ENCODE measurements at regions not wholly inside any gene's neighbourhood (a gene's known extent, or its start where the extent isn't known, plus 50 kb on each side); places are given as distances from the start of the nearest gene placed in this dataset.

- DNase-seq (ENCODE audit: low read depth in 4 of 4, low spot score in 3 of 4): no peak
Observed at GRCh38 chr2:187274146-187274545, 173.9 kb downstream of the CALCRL start.

GRCh38 chr2:187272255-187272654 lies 175.8 kb downstream of the CALCRL start:
- no peak for DNase-seq (ENCODE audit: low read depth in 4 of 4, low spot score in 3 of 4)

- DNase-seq (ENCODE audit: low read depth in 4 of 4, low spot score in 3 of 4): no peak
Observed at GRCh38 chr2:187271825-187272224, 176.2 kb downstream of the CALCRL start.

- DNase-seq (ENCODE audit: low read depth in 4 of 4, low spot score in 3 of 4): no peak
Observed at GRCh38 chr2:187266645-187267044, 181.4 kb downstream of the CALCRL start.

- DNase-seq (ENCODE audit: low read depth in 4 of 4, low spot score in 3 of 4): no peak
Observed at GRCh38 chr2:187266147-187266546, 181.9 kb downstream of the CALCRL start.

GRCh38 chr2:187264612-187265011 lies 183.4 kb downstream of the CALCRL start:
- no peak for DNase-seq (ENCODE audit: low read depth in 4 of 4, low spot score in 3 of 4)

- DNase-seq (ENCODE audit: low read depth in 4 of 4, low spot score in 3 of 4): peak in 3 of 4 donors; percentile 0 to 17 (median 6)
Observed at GRCh38 chr2:187263675-187264560, 184.1 kb downstream of the CALCRL start.

- DNase-seq (ENCODE audit: low read depth in 4 of 4, low spot score in 3 of 4): no peak
Observed at GRCh38 chr2:187261705-187262104, 186.3 kb downstream of the CALCRL start.

- no peak for DNase-seq (ENCODE audit: low read depth in 4 of 4, low spot score in 3 of 4)
Observed at GRCh38 chr2:187252063-187252462, 196.0 kb downstream of the CALCRL start.

- no peak for DNase-seq (ENCODE audit: low read depth in 4 of 4, low spot score in 3 of 4)
Observed at GRCh38 chr2:187250137-187250536, 197.9 kb downstream of the CALCRL start.

- DNase-seq (ENCODE audit: low read depth in 4 of 4, low spot score in 3 of 4): no peak
Observed at GRCh38 chr2:187233811-187234210, 214.2 kb downstream of the CALCRL start.

- DNase-seq (ENCODE audit: low read depth in 4 of 4, low spot score in 3 of 4): no peak
Observed at GRCh38 chr2:187232749-187233148, 215.3 kb downstream of the CALCRL start.

- no peak for DNase-seq (ENCODE audit: low read depth in 4 of 4, low spot score in 3 of 4)
Observed at GRCh38 chr2:187230088-187230487, 218.0 kb downstream of the CALCRL start.

GRCh38 chr2:187228986-187229385 lies 219.1 kb downstream of the CALCRL start:
- no peak for DNase-seq (ENCODE audit: low read depth in 4 of 4, low spot score in 3 of 4)

- no peak for DNase-seq (ENCODE audit: low read depth in 4 of 4, low spot score in 3 of 4)
Observed at GRCh38 chr2:187224989-187225388, 223.1 kb downstream of the CALCRL start.

- no peak for DNase-seq (ENCODE audit: low read depth in 4 of 4, low spot score in 3 of 4)
Observed at GRCh38 chr2:187220071-187220470, 228.0 kb downstream of the CALCRL start.

GRCh38 chr2:187215532-187216240 lies 232.4 kb downstream of the CALCRL start:
- no peak for DNase-seq (ENCODE audit: low read depth in 4 of 4, low spot score in 3 of 4)

- DNase-seq (ENCODE audit: low read depth in 4 of 4, low spot score in 3 of 4): no peak
Observed at GRCh38 chr2:187214306-187214705, 233.7 kb downstream of the CALCRL start.

- DNase-seq (ENCODE audit: low read depth in 4 of 4, low spot score in 3 of 4): no peak
Observed at GRCh38 chr2:187213798-187214197, 234.3 kb downstream of the CALCRL start.

- no peak for DNase-seq (ENCODE audit: low read depth in 4 of 4, low spot score in 3 of 4)
Observed at GRCh38 chr2:187210726-187211125, 237.3 kb downstream of the CALCRL start.

- no peak for DNase-seq (ENCODE audit: low read depth in 4 of 4, low spot score in 3 of 4)
Observed at GRCh38 chr2:187208199-187208785, 239.8 kb downstream of the CALCRL start.

Data from right renal pelvis (tissue), 4 donors.